ENCODE measurements at regions not wholly inside any gene's neighbourhood (a gene's known extent, or its start where the extent isn't known, plus 50 kb on each side); places are given as distances from the start of the nearest gene placed in this dataset.

DNA sequence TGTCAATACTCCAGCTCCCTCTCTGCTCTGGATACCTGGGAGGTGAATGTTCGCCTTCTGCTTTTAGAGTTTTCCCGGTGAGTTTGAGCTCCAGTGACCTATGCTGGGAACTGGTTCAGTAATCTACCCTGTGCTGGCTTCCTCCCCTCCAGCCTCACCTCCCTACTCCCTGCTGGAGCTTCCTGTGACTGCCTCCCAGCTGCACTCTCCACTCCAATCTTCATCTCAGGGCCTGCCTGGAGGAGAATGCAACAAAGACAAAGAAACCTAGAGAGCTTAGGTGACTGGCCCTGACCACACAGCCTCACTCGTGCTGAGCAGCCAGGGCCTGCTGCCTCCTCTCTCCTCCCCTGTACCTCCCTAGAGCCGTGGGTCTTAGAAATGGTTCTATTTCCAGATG lies 101.6 kb upstream of the FOXF1 start:
- TF ChIP-seq, protein P1, sequence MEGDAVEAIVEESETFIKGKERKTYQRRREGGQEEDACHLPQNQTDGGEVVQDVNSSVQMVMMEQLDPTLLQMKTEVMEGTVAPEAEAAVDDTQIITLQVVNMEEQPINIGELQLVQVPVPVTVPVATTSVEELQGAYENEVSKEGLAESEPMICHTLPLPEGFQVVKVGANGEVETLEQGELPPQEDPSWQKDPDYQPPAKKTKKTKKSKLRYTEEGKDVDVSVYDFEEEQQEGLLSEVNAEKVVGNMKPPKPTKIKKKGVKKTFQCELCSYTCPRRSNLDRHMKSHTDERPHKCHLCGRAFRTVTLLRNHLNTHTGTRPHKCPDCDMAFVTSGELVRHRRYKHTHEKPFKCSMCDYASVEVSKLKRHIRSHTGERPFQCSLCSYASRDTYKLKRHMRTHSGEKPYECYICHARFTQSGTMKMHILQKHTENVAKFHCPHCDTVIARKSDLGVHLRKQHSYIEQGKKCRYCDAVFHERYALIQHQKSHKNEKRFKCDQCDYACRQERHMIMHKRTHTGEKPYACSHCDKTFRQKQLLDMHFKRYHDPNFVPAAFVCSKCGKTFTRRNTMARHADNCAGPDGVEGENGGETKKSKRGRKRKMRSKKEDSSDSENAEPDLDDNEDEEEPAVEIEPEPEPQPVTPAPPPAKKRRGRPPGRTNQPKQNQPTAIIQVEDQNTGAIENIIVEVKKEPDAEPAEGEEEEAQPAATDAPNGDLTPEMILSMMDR (IDR thresholded peaks at IDR 0.05; ENCODE audit: low read length) = no peak
- no peak for TF ChIP-seq EZH2 (optimal IDR thresholded peaks at IDR 0.05; ENCODE audit: low read depth, low read length)
